ENCODE measurements at regions not wholly inside any gene's neighbourhood (a gene's known extent, or its start where the extent isn't known, plus 50 kb on each side); places are given as distances from the start of the nearest gene placed in this dataset.

DNA sequence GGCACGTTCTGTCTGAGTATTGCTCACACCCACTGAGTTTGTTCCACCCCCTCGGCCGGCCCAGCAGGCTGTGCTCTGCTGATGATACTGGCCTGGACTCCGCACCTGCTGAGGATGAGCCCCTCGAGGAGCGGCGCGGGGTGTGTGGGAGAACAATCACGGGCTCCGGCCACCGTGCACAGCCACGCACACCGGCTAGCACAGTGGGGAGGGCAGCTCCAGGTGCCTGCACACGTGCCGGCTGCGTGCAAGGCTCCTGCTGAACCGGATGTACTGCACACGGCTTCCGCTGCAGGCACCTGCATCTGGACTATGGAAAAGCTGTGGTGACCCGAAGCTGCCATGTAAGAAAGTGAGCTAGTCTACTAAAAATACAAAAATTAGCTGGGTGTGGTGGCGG lies 485.2 kb upstream of the CDH9 start:
- TF ChIP-seq CTCF (IDR thresholded peaks at IDR 0.05; ENCODE audit: low read depth, low read length) = no peak
- no peak overlapping the region for H3K4me3 ChIP-seq (ENCODE audit: low read depth, low read length)

GRCh38 chr5:27516437-27516836 lies 478.1 kb upstream of the CDH9 start:
- no peak for TF ChIP-seq CTCF (IDR thresholded peaks at IDR 0.05; ENCODE audit: low read depth, low read length)
- H3K4me3 ChIP-seq (ENCODE audit: low read depth, low read length) = no peak overlapping the region

DNA sequence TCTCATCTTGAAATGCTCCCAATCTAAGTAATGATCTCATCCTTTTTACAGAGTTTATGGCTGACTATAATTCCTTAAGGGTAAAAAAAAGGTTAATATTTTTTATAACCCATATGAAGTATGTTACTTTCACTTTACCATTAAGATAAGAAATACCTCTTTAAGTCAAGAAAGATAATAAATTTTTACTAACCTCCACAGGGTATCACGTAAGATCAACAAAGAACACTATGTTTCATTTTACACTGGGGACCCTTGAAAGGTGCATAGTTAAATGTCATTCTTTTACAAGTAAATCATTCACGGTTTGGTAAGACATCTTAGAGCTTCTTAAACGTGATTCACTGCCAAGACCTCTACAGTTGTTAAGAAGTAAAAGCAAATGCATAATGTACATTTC lies 472.7 kb upstream of the CDH9 start:
- no peak overlapping the region for H3K4me3 ChIP-seq (ENCODE audit: low read depth, low read length)
- TF ChIP-seq CTCF (IDR thresholded peaks at IDR 0.05; ENCODE audit: low read depth, low read length) = no peak

DNA sequence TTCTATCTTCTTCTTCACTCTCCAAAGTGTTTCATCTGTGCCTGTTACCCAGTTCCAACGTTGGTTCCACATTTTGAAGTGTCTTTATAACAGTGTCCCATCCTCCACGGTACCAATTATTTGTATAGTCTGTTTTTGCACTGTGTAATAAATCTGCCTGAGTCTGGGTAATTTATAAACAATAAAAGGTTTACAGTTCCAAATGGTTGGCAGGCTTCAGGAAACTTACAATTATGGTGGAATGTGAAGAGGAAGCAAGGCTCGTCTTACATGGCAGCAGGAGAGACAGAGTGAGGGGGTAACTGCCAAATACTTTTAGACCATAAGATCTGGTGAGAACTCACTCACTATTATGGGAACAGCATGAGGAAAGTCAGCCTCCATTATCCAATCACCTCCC lies 465.4 kb upstream of the CDH9 start:
- no peak overlapping the region for H3K4me3 ChIP-seq (ENCODE audit: low read depth, low read length)
- TF ChIP-seq CTCF (IDR thresholded peaks at IDR 0.05; ENCODE audit: low read depth, low read length) = no peak

- no peak overlapping the region for H3K4me3 ChIP-seq (ENCODE audit: low read depth, low read length)
- no peak for TF ChIP-seq CTCF (IDR thresholded peaks at IDR 0.05; ENCODE audit: low read depth, low read length)
Measured at GRCh38 chr5:27502236-27502635, 463.9 kb upstream of the CDH9 start.

- TF ChIP-seq CTCF (IDR thresholded peaks at IDR 0.05; ENCODE audit: low read depth, low read length) = no peak
Measured at GRCh38 chr5:27497491-27497890, 459.1 kb upstream of the CDH9 start.

GRCh38 chr5:27494887-27495286 lies 456.5 kb upstream of the CDH9 start:
- TF ChIP-seq CTCF (IDR thresholded peaks at IDR 0.05; ENCODE audit: low read depth, low read length) = no peak
- no peak overlapping the region for H3K4me3 ChIP-seq (ENCODE audit: low read depth, low read length)

More at GRCh38 chr5:27497491-27497890, 459.1 kb upstream of the CDH9 start:
- no peak overlapping the region for H3K4me3 ChIP-seq (ENCODE audit: low read depth, low read length)

Data from WI38 (cell line).